KOPT-K1 (cell line): ENCODE measurements at regions not wholly inside any gene's neighbourhood (a gene's known extent, or its start where the extent isn't known, plus 50 kb on each side); places are given as distances from the start of the nearest gene placed in this dataset.
"Not testable (repeated sequence)": the region's sequence is repeated elsewhere in the genome, so short reads cannot be mapped to it uniquely, and the experiment has no call there.

ENCODE experiments used
- H3K27ac ChIP-seq: fragments of 200-600 bp; sonication (generic); 2 replicates; pipeline ENCODE4 v1.5.1; 2016; ENCODE audit warnings: antibody characterized with exemption, mild to moderate bottlenecking, low read depth, low read length; ENCODE audit not compliant: poor library complexity, severe bottlenecking
- H3K36me3 ChIP-seq: fragments of 200-600 bp; sonication (generic); 2 replicates; pipeline ENCODE4 v1.5.1; 2017; ENCODE audit warnings: antibody characterized with exemption, mild to moderate bottlenecking, low read length, moderate library complexity; ENCODE audit not compliant: insufficient read depth
- H3K9me3 ChIP-seq: fragments of 200-600 bp; sonication (generic); 2 replicates; pipeline ENCODE4 v1.5.1; 2017; ENCODE audit warnings: antibody characterized with exemption, low read length, mild to moderate bottlenecking; ENCODE audit not compliant: insufficient read depth, poor library complexity, severe bottlenecking

DNA sequence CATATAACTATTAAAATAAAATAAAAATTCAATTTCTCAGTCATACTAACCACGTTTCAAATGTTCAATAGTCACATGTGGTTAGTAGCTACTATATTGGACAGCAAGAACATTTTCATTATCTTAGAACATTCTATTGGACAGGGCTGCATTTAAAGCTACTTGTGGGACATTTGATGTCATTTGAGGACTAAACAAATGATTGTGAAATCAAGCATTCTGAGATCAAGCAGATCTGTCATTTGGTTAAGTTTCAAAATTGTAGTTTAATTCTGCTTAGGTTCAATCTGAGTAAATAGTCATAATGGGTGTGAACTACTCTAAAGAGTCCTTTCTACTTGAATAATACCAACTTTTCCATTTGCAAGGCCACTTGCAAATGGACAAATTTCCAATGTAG, 226.9 kb upstream of the C9orf72 start:
- Histone ChIP-seq H3K9me3 (no peaks in the 10 kb centered on the region), H3K36me3 (no peaks in the 10 kb centered on the region), H3K27ac (no peak overlapping the region)

DNA sequence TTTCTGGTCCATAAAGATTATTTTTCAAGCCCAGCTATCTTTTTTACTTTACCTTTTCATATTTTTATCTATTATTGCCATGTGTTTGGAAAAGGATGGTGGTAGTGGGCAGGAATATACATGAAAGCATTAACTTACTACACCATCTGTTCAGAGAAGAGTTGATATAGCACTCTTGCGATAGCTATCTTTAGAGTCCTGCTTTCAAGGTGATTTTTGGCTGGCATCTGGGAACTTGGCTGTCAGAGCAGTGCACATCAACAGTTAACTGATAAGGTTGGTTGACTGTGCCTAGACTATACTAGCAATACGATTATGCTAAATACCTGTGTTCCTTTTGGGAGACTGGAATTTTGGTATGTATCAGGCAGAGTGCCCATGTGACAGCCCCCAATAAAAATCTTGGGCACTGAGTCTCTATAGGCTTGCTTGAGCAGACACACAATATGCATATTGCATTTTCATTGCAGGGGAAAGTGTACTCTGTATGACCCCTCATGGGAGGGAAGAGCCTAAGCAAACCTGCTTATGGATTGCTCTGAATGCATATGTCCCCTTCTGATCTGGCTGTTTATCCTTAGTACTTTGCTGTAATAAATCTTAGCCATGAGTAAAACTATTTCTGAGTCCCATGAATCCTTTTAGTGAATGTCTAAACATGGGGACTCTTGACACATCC, 227.6 kb upstream of the C9orf72 start:
- H3K36me3 ChIP-seq = no peaks in the 10 kb centered on the region
- H3K27ac ChIP-seq = no peak overlapping the region
- H3K9me3 ChIP-seq = no peaks in the 10 kb centered on the region

DNA sequence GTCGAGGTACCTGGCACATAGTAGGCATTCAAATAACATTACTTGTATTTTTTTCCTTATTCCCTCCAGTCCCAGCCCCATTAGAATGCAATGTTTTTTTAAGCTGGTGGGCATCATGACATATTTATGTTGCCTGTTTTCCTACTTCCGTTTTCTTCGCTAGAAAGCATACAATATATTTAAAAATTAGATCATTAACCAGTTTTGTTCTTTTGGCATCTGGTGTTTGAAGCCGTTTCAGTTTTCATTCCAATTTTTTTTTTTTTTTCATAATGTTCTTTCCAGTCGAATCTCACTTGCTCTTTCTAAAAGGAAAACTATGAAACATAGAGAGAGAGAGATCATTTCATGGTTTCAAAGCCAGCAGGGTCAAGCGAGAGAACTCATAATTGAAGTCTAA, 228.3 kb upstream of the C9orf72 start:
- H3K27ac ChIP-seq = no peak overlapping the region
- H3K9me3 ChIP-seq = no peaks in the 10 kb centered on the region
- H3K36me3 ChIP-seq = no peaks in the 10 kb centered on the region

DNA sequence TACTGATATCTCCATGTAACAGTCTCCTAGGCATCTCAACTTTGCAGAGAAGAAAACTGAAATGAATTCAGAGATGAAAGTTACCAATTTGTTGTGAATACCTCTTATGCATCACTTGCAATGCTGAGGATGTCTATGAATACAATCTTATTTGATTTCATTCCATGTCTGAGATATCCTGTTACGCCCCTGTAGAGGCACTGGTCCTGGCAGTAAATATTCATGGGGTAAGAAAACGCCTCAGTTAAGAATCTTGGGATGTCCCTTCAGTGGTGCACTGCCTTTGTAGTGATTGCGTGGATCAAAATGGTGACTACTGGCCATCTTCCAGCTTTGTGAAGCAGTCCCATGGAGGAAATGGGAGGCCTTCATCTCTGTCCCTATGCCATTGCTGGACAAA, 229.1 kb upstream of the C9orf72 start:
- H3K9me3 ChIP-seq = no peaks in the 10 kb centered on the region
- H3K36me3 ChIP-seq = no peaks in the 10 kb centered on the region
- no peak overlapping the region for H3K27ac ChIP-seq

DNA sequence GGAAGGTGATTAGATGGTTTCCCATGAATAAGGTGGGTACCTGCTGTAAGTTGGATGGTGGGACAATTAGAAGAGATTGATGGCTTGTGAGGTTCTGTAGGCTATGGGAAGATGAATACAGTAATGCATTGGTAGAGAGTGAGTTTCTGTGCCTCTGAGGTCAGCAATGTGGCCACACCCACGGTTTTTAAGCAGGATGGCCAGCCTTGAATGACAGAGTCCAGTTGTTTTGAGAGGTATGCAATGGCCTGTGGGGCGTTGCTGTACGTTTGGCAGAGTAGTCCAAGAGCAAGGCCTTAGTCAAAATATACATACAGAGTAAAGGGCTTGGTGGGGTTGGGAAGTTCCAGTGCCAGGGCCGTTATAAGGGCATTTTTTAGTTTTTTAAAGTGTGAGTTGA, 235.6 kb upstream of the C9orf72 start:
- Histone ChIP-seq H3K27ac (no peak overlapping the region), H3K36me3 (no peaks in the 10 kb centered on the region), H3K9me3 (no peaks in the 10 kb centered on the region)

DNA sequence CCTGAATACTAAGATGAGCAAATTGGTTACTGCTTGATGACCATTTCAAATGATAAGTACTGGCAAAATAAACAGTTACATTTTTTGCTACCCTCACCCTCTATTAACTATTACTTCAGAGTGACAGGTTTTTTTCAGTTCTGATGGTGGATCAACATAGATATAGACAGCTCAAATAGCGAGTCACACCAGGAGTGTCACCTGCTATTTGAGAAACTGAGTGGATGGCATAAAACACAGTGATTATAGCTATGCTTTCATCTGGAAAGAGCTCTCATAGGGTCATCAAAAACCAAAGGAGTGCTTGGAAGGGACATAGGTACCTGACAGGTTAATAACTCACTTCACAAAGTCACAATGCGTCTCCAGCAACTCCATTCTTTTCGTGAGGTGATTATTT, 244.5 kb upstream of the C9orf72 start:
- no peaks in the 10 kb centered on the region for H3K9me3 ChIP-seq
- H3K27ac ChIP-seq = no peak overlapping the region
- H3K36me3 ChIP-seq = no peaks in the 10 kb centered on the region

DNA sequence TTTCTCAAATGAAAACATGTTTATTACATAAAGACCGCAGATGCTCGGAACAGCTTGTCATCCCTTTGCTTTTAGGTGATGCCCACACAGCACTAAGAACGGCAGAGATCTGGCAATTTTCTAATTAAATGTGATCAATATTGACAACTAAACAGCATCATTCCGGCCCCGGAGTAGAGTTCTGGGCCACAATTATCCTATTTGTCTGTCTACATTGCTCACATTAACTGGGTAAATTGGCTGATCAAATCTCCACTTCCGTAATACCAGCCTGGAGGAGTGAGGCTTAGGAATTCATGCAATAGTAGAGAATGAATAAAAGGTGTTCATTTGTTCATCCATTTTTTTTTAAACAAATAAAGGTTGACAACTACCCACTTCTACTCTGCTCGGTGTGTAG, 245.1 kb upstream of the C9orf72 start:
- H3K9me3 ChIP-seq = no peaks in the 10 kb centered on the region
- H3K27ac ChIP-seq = no peak overlapping the region

DNA sequence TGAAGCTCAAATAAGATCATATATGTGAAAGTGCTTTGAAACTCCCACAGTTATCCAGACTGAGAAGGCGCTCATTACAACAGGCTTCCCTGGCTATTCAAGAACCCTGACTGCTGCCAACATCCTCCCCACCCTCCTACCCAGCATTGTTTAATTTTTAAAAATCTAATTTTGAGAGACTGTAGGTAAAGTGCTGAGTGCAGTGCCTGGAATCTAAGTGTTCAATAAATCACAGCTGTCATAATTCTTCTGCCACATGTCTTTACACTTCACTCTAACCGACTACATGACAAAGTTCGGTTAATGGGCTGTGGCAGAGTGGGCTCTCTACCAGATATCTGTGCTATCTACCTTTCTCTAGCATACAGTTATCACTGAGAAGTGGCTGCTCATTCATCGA, 255.6 kb upstream of the C9orf72 start:
- H3K9me3 ChIP-seq = no peaks in the 10 kb centered on the region
- H3K36me3 ChIP-seq = no peaks in the 10 kb centered on the region
- H3K27ac ChIP-seq = no peak overlapping the region

More for the DNA sequence above, 245.1 kb upstream of the C9orf72 start:
- no peaks in the 10 kb centered on the region for H3K36me3 ChIP-seq

DNA sequence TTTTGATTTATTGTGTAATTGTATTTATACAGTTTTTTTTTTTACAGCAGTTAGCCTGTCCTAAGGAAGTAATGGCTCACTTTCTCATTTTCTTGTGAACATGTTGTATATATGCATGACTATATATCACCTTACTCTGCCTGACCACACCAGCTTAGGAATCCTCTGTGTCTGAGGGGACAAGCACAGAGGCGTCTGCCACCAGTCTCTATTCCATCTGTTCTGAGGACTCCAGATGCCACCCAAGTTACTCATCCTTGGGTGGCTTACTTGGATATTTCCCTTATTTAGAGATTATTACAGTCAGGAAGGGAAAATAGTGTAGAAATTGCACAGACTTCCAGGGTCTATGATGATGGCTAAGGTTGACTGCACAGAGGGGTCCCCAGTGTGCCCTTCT, 256.3 kb upstream of the C9orf72 start:
- Histone ChIP-seq H3K9me3 (no peaks in the 10 kb centered on the region), H3K36me3 (no peaks in the 10 kb centered on the region), H3K27ac (no peak overlapping the region)

DNA sequence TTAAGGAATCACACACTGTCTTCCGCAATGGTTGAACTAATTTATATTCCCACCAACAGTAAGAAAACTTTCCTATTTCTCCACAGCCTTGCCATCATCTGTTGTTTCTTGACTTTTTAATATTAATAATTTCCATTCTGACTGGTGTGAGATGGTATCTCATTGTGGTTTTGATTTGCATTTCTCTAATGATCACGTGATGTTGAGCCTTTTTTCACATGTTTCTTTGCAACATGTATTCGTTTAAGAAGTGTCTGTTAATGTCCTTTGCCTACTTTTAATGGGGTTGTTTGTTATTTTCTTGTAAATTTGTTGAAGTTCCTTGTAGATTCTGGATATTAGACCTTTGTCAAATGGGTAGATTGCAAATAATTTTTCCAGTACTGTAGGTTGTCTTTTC, 258.8 kb upstream of the C9orf72 start:
- not testable (repeated sequence) for H3K9me3 ChIP-seq, H3K27ac ChIP-seq, H3K36me3 ChIP-seq

DNA sequence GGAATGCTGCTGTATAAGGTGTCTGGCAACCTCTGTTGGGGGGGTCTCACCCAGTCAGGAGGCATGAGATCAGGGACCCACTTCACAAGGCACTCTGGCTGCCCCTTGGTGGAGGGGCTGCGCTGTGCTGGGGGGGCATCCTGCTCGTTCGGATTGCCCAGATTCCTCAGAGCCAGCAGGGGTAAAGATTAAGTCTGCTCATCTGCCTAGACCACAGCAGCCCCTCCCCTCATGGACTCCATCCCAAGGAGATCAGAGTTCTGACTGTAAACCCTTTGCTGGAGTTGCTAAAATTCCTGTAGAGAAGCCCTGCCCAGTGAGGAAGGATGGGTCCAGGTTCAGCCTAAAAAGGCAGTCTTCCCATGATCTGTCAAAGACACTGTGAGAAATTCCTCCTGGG, 262.0 kb upstream of the C9orf72 start:
- H3K36me3 ChIP-seq = no peaks in the 10 kb centered on the region
- H3K27ac ChIP-seq = no peak overlapping the region
- H3K9me3 ChIP-seq = no peaks in the 10 kb centered on the region

DNA sequence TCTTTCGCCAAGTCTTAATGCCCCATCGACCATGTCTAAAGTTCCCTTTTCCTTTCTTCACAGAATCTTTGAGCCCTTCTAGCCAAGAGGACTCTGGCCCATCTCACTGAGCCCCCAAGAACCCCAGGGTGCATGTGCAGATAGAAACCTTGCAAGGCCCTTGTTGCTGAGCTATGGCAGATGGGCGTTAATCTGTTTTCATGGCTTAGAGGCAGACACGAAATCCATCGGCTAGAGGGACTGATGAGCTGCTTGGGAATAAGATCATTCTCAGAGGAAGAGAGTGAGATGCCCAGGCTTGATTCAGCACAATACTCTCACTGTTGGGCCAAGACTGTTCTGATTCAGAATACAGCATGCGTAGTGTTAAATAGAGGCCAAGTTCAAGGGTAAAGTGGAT, 262.5 kb upstream of the C9orf72 start:
- Histone ChIP-seq H3K9me3 (no peaks in the 10 kb centered on the region), H3K36me3 (no peaks in the 10 kb centered on the region)

DNA sequence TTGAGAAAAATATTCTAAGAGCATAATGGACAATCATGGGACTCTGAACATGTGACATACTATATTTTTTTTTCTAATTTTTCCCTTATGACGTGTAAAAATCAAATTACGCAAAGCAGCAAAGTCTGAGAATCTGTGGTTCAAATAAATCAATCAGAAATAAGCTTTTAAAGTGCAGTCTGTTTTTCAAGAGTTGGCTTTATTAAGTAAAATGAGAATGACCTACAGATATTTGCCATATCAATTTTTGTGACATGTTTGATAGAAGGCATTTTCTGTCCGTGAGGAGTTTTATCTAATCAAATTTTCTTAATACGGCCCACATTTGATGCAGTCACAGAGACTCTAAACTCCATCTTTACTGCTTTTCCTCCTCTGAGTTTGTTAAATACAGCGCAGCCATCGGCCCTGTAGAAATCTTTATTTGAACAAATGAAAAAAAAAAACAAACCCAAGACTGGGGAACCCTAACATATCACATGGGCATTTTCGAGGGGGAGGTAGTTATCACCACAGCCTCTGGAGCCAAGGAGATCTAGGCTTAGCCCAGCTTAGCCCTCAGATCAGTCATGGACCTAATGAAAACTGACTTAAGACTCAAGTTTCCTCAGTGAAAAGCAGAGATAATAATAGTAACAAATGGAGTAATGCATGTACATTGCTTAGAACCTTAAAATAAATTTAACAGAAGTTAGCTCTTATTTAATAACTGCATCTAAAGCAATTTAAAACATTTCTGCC, 263.6 kb upstream of the C9orf72 start:
- no peaks in the 10 kb centered on the region for H3K9me3 ChIP-seq
- H3K27ac ChIP-seq = no peak overlapping the region
- no peaks in the 10 kb centered on the region for H3K36me3 ChIP-seq

More for the DNA sequence above, 262.5 kb upstream of the C9orf72 start:
- H3K27ac ChIP-seq = no peak overlapping the region

DNA sequence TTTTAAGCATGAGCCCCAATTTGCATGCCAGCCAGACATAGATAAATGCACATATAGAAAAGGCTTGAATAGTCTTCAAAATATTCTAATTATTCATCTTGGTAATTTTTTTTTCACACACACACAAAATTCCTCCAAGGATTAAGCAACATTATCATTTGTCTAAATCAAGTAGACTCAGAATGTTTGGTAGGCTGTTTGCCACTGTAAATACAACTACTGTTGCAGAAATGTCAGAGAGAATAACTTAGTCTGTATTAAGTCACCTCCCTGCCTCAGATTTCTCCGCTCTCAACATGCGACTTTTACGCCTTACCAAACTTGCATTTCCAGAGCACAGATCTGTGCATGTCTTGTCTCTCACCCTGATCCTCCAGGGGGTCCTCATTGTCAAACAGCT, 265.6 kb upstream of the C9orf72 start:
- Histone ChIP-seq H3K9me3 (no peaks in the 10 kb centered on the region), H3K36me3 (no peaks in the 10 kb centered on the region), H3K27ac (no peak overlapping the region)

DNA sequence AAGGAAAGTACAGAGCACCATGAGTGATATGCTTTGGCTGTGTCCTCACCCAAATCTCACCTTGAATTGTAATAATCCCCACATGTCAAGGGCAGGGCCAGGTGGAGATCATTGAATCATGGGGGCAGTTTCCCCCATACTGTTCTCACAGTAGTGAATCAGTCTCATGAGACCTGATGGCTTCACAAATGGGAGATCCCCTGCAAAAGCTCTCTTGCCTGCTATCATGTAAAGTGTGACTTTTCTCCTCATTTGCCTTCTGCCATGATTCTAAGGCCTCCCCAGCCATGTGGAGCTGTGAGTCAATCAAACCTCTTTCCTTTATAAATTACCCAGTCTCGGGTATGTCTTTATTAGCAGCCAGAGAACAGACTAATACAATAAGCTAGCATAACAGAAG, 266.5 kb upstream of the C9orf72 start:
- H3K36me3 ChIP-seq, H3K9me3 ChIP-seq, H3K27ac ChIP-seq: not testable (repeated sequence)

DNA sequence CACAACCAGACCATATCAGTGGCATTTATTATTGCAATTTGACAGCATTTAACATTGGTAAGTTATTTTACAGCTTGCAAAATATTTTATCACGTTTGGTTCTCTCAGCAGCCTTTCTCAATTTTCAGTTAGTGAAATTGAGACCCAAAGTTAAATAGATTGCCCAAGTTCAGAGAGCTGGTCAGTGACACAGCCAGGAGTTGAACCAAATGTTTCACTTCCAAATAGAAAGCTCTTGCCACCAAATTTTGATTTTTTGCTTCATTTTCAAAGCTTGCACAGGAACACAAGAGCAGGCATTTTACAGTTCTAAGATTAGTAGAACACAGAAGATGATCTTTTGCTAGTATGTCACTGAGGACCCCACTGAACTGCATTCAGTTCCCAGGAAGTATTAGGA, 271.5 kb upstream of the C9orf72 start:
- no peak overlapping the region for H3K27ac ChIP-seq
- no peaks in the 10 kb centered on the region for H3K36me3 ChIP-seq
- no peaks in the 10 kb centered on the region for H3K9me3 ChIP-seq
